ENCODE measurements at regions not wholly inside any gene's neighbourhood (a gene's known extent, or its start where the extent isn't known, plus 50 kb on each side); places are given as distances from the start of the nearest gene placed in this dataset.

- TF ChIP-seq, protein P1, sequence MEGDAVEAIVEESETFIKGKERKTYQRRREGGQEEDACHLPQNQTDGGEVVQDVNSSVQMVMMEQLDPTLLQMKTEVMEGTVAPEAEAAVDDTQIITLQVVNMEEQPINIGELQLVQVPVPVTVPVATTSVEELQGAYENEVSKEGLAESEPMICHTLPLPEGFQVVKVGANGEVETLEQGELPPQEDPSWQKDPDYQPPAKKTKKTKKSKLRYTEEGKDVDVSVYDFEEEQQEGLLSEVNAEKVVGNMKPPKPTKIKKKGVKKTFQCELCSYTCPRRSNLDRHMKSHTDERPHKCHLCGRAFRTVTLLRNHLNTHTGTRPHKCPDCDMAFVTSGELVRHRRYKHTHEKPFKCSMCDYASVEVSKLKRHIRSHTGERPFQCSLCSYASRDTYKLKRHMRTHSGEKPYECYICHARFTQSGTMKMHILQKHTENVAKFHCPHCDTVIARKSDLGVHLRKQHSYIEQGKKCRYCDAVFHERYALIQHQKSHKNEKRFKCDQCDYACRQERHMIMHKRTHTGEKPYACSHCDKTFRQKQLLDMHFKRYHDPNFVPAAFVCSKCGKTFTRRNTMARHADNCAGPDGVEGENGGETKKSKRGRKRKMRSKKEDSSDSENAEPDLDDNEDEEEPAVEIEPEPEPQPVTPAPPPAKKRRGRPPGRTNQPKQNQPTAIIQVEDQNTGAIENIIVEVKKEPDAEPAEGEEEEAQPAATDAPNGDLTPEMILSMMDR (IDR thresholded peaks at IDR 0.05; ENCODE audit: low read depth, low read length, poor library complexity, severe bottlenecking) = no peak
- no peak for TF ChIP-seq EZH2phosphoT487 (IDR thresholded peaks at IDR 0.05; ENCODE audit: borderline replicate concordance, low read length)
These were observed 125.0 kb downstream of the TEX13C start for GRCh38 chrX:125444659-125445058.
